Activated CD4-positive, alpha-beta T cell treated with anti-CD3 and anti-CD28 coated beads, Interleukin-10, Interleukin-2, amounts not matched to agents 100 ng/mL and 50 ng/mL, durations not matched to agents 16 hours and 8 hours (primary cell): ENCODE measurements at regions not wholly inside any gene's neighbourhood (a gene's known extent, or its start where the extent isn't known, plus 50 kb on each side); places are given as distances from the start of the nearest gene placed in this dataset.
"Not testable (repeated sequence)": the region's sequence is repeated elsewhere in the genome, so short reads cannot be mapped to it uniquely, and the experiment has no call there.

Experiments used
- DNase-seq: peaks from one replicate; pipeline ENCODE4 v3.0.0-alpha.2; 2020

GRCh38 chr4:4050781-4051180, 175.9 kb downstream of the OTOP1 start:
- not testable (repeated sequence) for DNase-seq

- not testable (repeated sequence) for DNase-seq
Observed at GRCh38 chr4:4052933-4053332, 173.8 kb downstream of the OTOP1 start.

GRCh38 chr4:4057226-4057625, 169.5 kb downstream of the OTOP1 start:
- not testable (repeated sequence) for DNase-seq

- DNase-seq, result not testable (repeated sequence)
Observed at GRCh38 chr4:4084171-4084570, 142.6 kb downstream of the OTOP1 start.

- not testable (repeated sequence) for DNase-seq
Observed at GRCh38 chr4:4089716-4090419, 136.9 kb downstream of the OTOP1 start.

GRCh38 chr4:4090720-4091119, 136.0 kb downstream of the OTOP1 start:
- DNase-seq, result not testable (repeated sequence)

GRCh38 chr4:4092159-4092558, 134.6 kb downstream of the OTOP1 start:
- not testable (repeated sequence) for DNase-seq

GRCh38 chr4:4099610-4100009, 127.1 kb downstream of the OTOP1 start:
- not testable (repeated sequence) for DNase-seq

- DNase-seq, result not testable (repeated sequence)
Observed at GRCh38 chr4:4106923-4107322, 119.8 kb downstream of the OTOP1 start.

- DNase-seq, result peak; percentile 74
Observed at GRCh38 chr4:4107411-4108107, 119.2 kb downstream of the OTOP1 start.

GRCh38 chr4:4115381-4115780, 111.3 kb downstream of the OTOP1 start:
- DNase-seq, result not testable (repeated sequence)

GRCh38 chr4:4116901-4117300, 109.8 kb downstream of the OTOP1 start:
- DNase-seq, result peak; percentile 30

GRCh38 chr4:4134368-4134767, 92.4 kb downstream of the OTOP1 start:
- DNase-seq, result not testable (repeated sequence)

GRCh38 chr4:4136621-4137020, 90.1 kb downstream of the OTOP1 start:
- not testable (repeated sequence) for DNase-seq
